Fibroblast of pulmonary artery (primary cell): ENCODE measurements at regions not wholly inside any gene's neighbourhood (a gene's known extent, or its start where the extent isn't known, plus 50 kb on each side); places are given as distances from the start of the nearest gene placed in this dataset.
"Not testable (repeated sequence)": the region's sequence is repeated elsewhere in the genome, so short reads cannot be mapped to it uniquely, and the experiment has no call there.

ENCODE experiments used
- DNase-seq: peaks from one replicate; pipeline ENCODE4 v3.0.0-alpha.2; 2010; ENCODE audit warnings: low read depth
- H3K4me3 ChIP-seq: replicated peaks from 2 replicates; pipeline ENCODE4 v1.5.1; 2011; ENCODE audit warnings: low read depth, mild to moderate bottlenecking, control low read depth, low read length, moderate library complexity
- CTCF ChIP-seq: IDR thresholded peaks from 2 replicates; pipeline ENCODE4 v1.5.1; 2011; ENCODE audit warnings: mild to moderate bottlenecking, control low read depth, low read length, inconsistent platforms; ENCODE audit errors: missing control alignments

DNA sequence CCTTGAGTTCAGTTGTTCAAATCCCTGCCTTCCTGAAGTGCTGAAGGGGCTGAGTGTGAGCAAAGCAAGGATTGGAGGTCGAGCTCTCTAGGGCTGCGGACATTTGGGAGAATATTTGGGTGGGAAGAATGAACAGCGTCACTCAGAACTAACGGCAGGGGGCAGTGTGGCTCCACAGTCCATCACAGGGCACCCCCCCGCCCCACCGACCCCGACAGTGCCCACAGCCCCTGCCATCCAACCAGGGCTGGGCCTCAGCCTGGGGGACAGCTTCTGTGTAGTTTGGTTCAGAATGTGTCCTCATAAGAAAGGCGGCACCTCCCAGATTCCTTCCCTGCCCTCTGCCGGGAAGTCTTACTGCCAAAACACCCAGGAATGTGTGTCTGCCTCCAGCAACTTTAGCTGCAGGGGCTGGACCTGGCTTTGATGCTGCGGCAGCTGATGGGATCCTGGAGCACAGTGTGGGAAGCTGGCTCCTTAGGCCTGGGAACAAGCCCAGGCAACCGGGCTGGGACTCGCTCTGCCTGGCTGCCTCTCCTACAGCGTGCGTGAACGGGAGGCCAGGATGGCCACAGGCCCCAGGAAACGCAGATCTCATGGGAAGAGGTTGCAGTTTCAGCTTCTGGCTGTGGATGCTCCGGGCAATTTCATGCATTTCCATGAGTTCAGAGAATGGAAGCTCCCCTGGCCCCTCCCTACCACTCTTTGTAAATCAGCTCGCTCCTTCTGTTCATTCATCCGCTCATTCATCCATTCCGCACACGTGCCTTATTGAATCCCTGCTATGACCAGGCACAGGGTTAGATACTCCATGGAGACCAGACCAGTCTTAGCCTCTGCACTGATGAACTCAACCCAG, 104.9 kb upstream of the TMPRSS2 start:
- no peak overlapping the region for H3K4me3 ChIP-seq
- peak; percentile 64 for TF ChIP-seq CTCF
- peak; percentile 96 for DNase-seq

DNA sequence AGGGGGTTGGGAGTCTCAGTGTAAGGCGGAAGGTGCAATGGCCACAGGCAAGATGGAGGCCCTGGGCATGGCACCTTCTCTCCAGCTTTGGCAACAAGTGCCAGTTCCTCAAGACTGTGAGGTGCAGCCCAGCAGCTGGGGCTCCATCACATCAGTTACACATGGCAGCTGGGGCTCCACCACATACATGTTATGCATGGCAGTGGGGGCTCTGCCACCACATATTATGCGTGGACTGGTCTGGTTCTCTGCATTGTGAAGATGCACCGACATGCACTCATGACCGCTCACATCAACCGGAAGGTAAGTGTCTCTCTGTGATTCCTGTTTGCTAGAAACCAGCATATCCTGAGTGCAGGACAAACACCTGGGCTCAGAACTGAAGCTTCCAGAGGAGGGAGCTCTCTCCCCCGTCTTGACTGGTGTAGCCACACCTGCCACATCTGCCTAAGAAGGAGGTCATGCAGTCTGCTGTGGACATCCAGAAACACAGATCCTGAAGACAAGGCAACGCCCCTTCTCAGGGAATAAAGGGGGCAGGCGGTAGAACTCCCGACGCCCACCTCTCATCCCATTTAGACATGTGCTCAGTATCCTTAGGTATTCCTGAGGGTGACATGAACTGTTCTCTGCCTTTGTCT, 104.1 kb upstream of the TMPRSS2 start:
- H3K4me3 ChIP-seq = no peak overlapping the region
- peak; percentile 29 for DNase-seq
- TF ChIP-seq CTCF = peak; percentile 29

- TF ChIP-seq CTCF = no peak
- no peak overlapping the region for H3K4me3 ChIP-seq
- no peak for DNase-seq
Measured at GRCh38 chr21:41611441-41611840, 103.5 kb upstream of the TMPRSS2 start.

- not testable (repeated sequence) for H3K4me3 ChIP-seq, DNase-seq
Measured at GRCh38 chr21:41610840-41611115, 102.8 kb upstream of the TMPRSS2 start.

DNA sequence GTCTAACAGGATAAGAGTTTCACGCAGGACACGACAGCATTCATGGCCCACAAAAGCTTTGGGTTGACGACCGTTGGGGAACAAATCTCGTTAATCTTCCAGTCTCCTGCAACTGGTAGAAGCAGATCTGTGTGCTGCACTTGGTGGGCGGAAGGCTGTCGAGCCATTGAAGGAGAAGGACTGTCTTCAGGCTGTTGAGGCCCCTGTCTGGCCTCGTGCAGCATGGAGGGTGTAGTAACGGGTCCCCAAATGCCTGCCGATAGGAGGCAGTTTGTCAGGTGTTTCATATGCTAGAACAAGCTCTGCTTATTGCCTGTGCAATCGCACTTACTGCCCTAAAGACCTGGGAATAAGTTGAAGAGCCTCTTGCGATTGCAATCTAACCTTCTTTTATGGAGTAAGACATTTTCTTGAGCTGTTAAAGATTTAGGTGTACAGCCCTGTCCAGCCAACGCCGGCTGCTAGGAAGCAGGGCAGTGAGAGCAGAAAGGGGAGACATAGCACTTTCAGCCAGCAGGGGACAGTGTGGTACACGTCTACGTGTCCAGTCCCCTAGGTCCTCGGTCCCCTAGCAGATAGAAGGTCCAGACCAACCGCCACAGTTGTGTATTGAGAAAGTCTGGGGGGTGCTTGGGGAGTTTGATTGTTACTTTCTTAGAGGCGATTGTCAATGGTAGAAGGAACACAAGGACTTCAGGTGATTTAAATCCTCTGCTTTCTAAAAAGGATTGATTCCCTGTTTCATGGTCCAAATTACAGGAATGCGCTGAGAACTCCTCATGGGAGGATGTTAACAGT, 102.3 kb upstream of the TMPRSS2 start:
- DNase-seq = peak; percentile 74
- peak; percentile 92 for TF ChIP-seq CTCF
- H3K4me3 ChIP-seq = no peak overlapping the region

DNA sequence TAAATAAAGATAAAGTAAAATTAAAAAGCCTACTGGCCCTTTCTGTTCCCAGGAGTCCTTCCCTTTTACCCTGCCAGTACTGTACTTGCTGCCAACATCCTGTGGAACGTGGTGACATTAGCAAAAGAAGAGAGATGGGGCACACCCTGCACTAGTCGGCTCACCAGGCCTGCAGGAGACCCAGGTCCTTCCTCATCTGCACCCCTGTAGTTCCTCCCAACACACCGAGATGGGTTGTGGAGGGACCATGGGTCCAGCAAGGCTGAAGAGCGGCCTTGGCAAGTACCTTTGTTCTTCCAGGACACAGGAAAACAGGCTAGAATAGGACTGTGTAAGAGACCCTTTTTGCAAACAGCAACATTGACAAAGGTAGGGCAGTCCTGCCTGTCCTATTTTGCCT, 98.7 kb upstream of the TMPRSS2 start:
- no peak for DNase-seq
- TF ChIP-seq CTCF = no peak

DNA sequence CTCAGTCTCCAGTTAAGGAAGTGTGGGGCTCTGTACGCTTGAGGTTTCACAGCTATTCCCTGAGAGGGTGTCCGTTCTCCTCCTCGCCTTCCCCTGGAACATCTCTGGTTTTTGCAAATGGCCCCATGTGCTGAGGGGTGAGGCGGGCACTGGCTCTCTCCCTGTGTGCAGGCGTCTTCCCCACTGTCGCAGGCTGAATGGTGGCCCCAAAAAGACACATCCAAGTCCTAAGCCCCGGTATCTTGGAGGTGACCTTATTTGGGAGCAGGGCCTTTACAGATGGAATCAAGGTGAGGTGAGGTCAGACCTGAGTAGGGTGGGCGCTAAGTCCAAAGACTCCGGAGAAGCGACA, 98.0 kb upstream of the TMPRSS2 start:
- H3K4me3 ChIP-seq = no peak overlapping the region
- TF ChIP-seq CTCF = no peak
- no peak for DNase-seq

More for the DNA sequence above, 98.7 kb upstream of the TMPRSS2 start:
- no peak overlapping the region for H3K4me3 ChIP-seq
